Stimulated activated CD4-positive, alpha-beta T cell treated with anti-CD3 and anti-CD28 coated beads, Interleukin-1b, Interleukin-23, amount 100 ng/mL, for 48 hours (primary cell): ENCODE measurements at regions not wholly inside any gene's neighbourhood (a gene's known extent, or its start where the extent isn't known, plus 50 kb on each side); places are given as distances from the start of the nearest gene placed in this dataset.
"Not testable (repeated sequence)": the region's sequence is repeated elsewhere in the genome, so short reads cannot be mapped to it uniquely, and the experiment has no call there.

Experiments
- DNase-seq: peaks from one replicate; pipeline ENCODE4 v3.0.0-alpha.2; 2020

DNA sequence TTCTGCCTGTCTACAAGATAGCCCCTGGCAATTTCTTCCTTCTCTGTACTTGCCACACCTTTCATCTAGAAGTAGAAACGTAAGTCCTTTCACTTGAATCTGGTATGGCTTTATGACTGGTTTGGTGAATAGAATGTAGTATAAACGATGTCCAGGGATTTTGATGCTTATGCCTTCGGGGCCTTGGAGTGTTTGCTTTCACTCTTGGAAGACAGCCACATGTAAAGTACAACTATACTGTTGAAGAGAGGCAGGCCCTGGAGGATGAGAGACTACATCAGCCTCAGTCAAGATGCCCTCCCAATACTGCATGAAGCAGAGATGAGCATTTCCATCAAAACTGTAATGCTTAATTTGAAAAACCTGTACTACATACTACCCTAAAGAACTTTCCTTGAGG is 553.8 kb upstream of the C9orf72 start:
- no peak for DNase-seq

DNA sequence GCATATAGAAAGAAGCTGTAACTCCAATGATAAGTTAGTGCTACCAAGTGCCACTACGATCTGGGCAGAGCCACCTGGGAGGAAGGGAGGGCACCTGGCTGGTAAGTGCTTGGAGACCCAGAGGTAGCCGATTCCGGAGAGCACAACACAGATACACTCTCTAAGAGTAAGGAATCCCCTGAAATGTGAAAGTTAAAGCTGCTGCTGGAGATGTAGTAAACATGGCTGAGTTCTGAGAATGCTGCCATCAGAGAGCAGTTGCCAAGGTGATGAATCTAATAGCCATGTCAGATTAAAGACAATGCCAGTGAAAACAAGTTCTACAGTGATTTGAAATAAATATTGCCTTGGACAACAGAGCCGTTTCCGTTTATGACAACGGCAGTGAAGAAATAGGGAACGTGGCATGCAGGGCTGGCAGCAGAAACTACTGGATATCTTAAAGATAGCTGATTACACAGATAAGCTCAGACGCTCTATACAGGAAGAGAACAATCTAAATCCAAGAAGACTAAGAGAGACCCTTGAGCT is 561.2 kb upstream of the C9orf72 start:
- DNase-seq = no peak

DNA sequence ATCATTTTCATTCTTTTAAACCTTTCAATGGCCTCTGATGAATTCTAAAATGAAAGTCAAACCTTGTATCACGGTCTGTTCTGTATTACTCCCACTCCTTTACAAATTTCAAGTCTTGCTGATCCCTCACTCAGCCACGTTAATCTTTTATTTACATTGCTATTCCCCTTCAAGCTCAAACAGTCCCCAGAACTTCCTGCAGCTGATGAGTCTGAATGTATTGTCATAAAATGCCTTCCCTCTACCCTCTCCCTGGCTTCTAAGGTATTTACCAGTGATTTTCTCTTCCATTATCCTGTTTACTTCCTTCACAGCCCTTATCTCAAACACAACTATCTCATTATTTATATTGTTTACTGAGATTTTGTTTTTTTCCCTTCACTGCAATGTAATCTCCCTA is 562.3 kb upstream of the C9orf72 start:
- no peak for DNase-seq

DNA sequence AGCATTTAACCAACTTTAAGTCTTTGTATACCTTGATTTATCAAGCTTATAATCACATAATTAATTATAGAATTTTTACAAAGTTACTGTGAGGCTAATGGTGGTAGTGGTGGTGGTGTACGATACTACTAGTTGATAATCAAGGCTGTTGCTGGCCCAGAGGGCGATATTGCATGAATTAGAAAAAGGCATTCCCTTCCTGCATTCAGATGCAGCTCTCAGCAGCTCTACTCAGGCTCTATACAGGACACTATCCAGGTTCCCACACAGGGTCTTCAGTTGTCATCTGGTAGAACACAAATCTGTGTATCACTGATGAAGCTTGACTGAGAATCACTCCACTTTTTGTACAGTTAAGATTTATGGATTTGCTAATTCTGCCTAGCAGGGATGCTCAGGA is 562.8 kb upstream of the C9orf72 start:
- no peak for DNase-seq

DNA sequence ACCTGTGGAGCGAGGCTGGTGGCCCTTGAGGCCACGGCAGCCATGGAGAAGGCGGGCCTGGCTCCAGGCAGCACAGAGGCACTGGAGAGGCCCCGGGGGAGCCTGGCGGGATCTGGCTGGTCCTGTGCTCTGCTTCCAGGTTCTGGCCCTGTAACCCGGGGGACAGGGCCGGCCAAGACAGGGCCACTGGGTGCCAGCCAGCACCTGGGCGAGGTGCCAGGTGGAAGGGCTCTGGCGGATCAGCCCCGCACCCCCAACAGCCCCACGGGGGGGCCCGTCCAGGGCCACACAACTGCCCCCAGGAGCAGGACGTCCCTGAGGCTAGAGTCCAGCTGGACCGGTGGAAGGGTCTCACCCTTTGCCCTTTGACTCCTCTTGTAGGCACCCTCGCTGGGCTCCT is 574.1 kb upstream of the C9orf72 start:
- DNase-seq = not testable (repeated sequence)

DNA sequence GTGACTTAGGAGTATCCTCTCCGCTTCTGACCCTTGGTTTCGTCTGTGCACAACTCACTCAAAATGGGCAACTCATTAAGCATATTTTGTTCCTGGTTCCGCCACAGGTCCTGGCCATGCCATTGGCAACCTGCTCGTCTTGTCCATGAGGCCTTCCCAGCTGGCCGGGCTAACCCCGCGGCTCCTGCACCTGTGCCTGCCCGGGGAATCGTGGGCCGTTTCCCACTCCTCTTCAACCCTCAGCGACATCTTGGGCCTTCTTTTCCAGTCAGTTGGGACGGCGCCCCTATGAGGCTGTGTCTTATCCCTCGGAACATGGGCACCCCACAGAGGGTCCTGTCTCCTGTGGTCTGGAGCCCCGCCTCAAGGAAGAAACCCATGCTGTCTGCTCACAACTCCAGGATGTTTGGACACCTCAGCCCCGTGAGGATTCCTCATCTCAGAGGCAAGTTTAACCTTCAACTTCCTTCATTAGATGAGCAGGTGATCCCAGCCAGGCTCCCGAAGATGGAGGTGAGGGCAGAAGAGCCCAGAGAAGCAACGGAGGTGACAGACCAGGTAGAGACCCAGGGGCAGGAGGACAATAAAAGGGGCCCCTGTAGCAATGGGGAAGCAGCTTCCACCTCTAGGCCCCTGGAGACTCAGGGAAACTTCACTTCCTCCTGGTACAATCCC is 574.8 kb upstream of the C9orf72 start:
- not testable (repeated sequence) for DNase-seq

DNA sequence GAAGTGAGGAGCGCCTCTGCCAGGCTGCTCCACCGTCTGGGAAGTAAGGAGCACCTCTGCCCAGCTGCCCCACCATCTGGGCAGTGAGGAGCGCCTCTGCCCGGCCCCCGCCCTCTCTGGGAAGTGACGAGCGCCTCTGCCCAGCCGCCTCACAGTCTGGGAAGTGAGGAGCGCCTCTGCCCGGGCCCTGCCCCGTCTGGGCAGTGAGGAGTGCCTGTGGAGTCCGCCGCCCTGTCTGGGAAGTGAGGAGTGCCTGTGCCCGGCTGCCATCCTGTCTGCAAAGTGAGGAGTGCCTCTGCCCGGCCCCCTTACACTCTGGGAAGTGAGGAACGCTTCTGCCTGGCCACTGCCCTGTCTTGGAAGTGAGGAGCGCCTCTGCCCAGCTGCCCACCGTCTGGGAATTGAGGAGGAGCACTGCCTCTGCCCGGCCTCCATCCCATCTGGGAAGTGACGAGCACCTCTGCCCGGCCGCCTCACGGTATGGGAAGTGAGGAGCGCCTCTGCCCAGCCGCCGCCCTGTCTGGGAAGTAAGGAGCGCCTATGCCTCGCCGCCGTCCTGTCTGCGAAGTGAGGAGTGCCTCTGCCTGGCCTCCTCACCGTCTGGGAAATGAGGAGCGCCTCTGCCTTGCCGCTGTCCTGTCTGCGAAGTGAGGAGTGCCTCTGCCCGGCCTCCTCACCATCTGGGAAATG is 576.2 kb upstream of the C9orf72 start:
- DNase-seq = not testable (repeated sequence)

DNA sequence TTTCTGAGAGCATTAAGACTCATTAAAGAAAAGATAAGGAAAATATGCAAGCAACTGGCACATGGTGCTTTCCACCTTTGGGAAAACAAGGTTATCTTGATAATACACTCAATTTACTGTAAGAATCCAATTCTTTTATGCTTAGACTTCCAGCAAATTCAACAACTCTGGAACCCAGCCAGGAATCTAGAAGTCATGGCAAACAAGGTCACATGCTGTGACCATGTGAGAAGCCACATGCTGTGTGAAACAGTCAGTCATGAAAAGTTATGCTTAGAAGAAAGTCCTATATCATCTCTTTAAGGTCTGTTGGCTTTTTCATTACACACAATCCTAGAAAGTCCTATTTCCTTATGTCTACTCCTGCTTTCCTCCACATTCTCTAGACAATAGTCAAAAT is 581.8 kb upstream of the C9orf72 start:
- DNase-seq = no peak

DNA sequence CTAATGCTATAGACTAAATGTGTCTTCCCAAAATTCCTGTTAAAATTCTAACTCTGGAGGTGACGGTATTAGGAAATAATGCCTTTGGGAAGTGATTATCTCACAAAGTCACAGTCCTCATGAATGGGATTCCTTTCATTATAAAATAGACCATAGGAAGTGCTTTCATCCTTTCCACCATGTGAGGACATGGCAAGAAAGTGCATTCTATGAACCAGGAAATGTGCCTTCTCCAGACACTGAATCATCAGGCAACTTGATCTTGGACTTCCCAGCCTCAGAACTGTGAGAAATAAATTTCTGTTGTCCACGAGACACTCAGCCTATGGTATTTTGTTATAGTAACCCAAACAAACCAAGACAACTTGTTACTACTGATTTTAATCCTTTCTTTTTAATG is 582.4 kb upstream of the C9orf72 start:
- DNase-seq = no peak

DNA sequence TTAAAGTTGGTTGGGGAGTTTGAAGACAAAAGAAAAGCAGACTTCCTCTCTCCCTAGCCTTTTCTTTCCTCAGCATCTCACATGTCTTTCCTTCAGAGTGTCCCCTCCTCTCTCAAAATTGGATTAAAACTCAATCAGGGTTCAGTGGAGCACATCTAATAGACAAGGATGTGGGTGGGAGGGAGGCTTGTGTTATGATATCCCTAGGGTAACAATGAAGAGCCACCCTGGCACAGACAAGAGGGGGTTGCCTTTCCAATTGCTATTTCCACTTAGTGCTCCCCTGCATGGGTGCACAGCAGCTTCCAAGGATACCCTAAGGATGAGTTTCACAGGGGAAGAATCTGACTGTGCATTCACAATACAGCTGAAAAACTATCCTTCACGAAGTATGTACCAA is 585.2 kb upstream of the C9orf72 start:
- DNase-seq = no peak

DNA sequence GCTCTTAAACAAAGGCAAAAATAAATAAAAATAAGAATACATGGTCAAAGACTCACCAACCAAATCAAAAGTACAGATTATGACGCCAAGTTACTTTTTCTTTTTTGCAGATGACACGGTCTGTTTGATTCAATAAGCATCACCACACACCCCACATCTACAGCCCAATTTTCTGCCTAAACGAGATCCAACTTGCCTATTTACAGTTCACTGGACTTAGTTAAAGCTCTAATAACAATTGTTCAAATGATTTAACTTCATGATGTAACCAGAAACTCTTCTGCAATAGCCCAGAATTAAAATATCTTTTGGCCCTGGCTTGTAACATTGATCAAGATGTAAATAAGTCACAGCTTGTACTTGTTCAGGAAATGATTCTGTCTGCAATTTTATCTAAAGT is 590.3 kb upstream of the C9orf72 start:
- DNase-seq = no peak

DNA sequence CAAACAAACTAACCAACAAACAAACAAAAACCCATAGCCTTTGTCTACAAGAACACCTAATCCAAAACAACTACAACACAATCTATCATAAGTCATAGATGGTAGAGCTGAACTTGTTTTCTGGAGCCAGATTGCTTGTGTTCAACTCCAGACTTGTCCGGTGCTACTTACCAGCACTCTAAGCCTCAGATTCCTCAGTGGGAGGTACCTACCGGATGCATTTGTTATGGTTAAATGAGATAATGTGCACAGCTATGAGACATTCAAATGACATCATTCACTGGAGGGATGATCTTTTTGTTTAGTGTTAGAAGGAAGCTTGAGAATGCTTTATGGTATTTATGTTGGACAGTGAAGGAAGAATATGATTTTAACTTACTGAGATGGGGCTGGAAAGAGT is 592.9 kb upstream of the C9orf72 start:
- DNase-seq = no peak

DNA sequence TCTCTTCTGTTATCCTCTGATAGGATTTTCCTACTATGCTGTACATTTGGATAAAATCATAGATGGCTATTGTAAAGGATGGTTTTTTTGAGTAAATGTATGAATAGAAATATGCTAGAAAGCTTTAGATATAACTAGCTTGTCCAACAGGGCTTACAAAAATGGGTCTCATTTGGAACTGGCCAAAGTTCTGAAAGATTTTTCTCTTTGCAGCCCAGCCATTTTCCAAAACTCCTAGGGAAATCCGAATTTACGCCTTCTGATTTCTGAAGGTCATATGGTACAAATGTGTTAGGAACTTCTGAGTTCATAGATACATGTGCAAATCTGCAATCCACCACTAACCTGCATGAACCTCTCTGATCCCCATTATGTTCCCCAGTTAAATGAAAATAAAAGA is 603.9 kb upstream of the C9orf72 start:
- no peak for DNase-seq

DNA sequence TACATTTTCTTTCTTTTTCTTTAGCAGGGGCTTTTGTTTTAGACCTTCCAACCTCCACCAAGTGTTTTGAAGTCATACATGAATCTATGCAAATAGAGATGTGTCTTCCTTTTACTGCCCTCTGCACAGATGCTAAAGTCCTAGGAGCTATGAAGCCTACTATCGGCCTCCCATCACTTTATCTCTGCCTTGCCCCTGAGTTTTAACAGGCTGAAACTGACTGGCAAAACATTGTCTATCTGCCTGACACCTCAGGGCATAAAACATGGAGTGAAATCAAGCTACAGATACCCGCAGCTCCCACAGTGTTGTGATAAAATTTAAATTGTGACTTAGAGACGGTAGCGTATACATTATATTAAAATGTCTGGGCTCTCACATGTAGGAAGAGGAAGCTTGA is 604.6 kb upstream of the C9orf72 start:
- DNase-seq = no peak

DNA sequence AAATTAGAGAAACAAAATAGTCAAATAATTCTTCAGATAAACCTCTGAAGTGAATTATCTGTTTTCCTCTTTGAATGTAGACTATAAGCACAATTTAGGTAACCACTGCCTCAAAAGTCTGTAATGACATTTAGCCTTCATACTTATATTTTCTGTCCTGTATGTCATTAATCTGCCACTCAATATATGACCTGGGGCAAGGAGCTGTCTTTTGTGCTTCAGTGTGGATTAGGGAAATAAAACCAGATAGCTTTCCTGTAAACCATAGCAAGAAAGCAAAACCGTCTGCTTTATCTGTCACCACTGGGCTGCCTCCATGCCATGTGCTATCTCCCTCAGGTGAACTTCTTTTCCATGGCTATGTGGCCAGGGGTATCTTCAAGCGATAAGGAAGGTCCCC is 606.6 kb upstream of the C9orf72 start:
- DNase-seq = no peak

DNA sequence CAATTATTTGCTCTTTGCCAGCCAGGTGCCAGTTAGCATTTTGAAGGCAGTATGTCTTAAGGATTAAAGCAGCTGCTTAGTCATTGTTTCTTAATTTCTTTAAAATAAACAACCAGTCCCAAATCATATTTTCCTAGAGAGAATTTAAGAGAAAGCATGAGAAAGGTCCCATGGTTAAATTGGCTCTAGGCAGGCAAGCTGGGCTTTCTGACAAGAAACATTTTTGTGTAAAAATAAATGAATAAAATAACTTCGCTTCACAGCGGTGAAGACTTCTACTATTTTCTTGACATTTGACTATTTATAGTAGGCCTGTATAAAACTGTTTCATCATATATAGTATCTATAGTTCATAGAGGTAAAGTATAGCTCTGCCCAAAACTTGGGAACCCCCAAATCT is 617.7 kb upstream of the C9orf72 start:
- DNase-seq = no peak

DNA sequence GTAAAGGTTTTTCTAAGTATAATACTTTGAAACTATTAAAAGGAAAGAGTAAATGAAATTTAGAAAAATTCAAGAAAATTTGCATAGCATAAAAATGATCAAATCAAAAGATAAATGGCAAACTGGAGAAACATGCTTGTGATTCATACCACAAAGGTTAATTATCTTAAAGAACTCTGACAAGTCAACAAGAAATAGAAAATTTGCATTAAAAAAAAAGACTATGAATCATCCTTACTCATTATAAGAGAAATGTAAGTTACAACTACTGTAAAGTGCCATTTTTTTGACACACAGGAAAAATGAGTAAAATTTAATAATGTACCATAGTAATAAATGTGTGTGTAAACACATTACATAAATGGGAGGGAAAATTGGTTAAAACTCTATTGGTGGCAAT is 624.4 kb upstream of the C9orf72 start:
- DNase-seq = no peak

DNA sequence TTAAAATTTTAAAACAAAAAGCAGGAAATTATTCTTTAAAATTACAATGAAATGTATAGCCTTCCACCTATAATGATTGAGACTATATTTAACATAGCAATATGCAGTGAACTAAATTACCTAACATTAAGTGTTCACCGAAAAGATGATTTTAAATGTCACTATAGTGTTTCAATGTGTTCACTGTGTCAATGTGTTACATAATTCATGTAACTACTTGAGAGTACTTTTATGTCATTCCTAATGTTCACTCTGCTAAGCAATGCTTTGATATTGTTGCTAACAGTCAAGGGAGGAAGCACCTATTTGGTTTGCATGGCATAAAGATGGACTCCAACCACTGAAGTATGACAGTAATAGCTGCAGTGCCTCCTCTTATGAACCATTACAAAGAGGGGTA is 629.8 kb upstream of the C9orf72 start:
- DNase-seq = no peak

DNA sequence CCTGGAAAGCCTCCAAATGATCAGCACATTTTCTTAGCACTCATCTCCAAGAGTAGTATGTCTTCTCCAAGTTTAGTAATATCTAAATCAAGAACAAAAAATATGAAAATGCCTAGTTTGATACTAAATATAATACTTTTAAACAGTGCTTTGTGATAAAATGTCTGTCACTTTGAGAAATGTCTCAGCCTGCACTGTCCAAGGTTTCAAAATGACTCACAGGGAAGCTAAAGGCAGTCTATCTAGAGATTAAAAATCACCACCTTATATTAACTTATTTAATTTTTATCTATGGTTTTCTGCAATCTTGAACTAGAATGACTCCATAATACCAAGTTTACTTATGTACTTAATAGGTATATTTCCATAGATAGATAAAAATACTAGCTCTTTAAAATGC is 633.0 kb upstream of the C9orf72 start:
- DNase-seq = no peak

DNA sequence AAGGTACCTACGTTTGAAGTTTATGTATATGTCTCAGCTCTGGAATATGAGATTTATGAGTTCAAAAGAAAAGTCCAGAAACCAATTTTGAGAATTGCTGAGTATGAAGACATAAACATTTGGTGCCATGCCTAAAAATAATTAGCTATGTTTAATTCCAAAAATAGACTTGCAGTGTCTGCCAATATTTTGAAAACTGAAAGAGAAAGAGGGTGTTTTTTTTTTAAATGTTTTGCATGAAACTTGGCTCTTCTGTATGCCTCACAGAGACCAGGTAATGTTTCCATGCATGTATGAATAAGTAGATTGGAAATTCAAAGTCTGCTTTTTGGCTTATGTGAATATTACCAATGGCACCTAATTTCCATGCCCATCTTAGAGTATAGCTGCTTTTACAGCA is 634.4 kb upstream of the C9orf72 start:
- DNase-seq = no peak

DNA sequence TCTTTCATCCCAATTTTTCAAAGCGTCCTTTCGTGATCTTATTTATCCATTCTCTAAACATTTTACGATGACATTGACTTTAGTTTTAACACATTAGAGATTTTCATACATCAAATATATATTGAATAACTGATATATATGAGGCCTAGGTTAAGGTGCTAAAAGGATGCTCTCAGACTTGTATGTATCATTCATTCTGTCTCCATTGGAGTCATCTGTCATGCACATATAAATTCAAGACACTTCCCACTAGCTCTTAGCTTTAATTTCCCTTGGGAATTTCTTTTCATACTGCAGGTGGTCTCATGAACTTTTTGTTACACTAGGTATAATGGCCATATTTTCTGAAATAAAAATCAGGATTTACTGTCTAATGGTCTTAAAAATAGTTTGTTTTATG is 635.8 kb upstream of the C9orf72 start:
- DNase-seq = no peak

DNA sequence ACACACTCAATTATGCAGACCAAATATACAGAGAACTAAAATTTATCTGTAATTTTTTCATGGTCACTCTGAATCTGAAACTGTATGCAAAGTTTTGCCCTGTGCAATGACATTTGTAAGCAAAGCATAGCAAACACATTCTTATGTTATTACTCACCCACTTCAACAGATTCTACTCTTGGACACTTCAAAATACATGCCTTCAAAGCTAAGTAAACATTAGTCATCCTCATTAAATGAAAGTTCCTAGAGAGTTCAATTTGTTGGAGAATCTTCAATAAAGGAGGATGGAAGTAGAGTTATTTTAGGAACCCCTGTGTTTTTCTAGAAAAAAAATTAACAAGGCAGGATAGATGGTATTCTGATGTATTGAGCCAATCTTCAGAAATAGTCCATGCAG is 639.7 kb upstream of the C9orf72 start:
- DNase-seq = no peak

DNA sequence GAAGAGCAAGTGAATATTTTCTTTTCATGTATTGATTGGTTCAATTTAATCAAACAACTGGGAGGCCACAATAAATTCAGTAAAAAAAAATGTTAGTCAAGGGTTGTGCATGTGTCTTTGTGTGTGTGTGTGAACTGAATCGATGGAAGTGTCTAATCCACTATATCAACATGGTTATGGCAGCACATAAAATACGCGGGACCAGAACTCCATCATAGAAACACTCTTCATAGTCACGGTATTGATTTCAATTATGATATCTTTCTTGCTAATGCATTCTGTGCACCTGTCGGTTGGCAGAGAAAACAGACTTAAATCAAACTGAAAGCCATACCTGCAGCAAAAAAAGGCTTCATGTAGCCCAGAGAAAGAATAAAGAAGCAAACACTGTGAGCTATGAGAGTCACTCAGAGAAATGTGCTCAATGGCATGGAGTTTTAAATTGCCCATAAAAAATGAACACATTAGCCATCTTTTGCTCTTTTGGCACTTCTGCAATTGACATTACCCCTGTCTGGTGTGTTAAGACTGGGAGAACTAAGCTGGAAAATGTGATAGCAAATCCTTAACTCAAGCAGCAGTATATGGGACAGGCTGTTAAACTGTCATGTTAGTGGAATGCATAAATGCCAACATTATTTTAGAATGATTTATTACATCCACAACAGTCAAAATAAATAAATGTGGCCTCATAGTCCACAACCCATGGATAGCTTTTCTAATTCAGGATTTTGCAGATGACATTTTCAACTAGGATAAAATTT is 642.4 kb upstream of the C9orf72 start:
- DNase-seq = no peak

DNA sequence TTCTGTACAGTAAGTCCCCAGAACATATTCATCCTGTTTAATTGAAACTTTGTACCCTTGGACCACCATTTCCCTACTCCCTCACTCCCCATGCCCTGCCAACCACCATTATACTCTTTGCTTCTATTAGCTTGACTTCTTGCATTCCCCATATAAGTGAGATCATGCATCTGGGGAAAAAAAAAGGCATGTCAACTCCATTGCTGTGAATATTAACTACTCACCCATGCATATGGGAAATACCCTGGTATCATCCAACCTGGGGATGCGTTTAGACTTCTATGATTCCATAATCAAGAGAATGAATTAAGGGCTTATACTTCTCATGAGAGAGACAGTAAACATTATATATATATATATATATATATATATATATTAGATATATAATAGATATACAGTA is 659.4 kb upstream of the C9orf72 start:
- no peak for DNase-seq
